Spleen (tissue), 7 donors: ENCODE measurements at regions not wholly inside any gene's neighbourhood (a gene's known extent, or its start where the extent isn't known, plus 50 kb on each side); places are given as distances from the start of the nearest gene placed in this dataset.

Source experiments
- POLR2A ChIP-seq, 3 donors: fragments of 450-650 bp; IDR thresholded peaks; one replicate each; pipeline ENCODE4 v1.5.1; 2017; ENCODE audit warnings: antibody characterized with exemption in 3 of 3, mild to moderate bottlenecking in 1 of 3
- POLR2AphosphoS5 ChIP-seq, 3 donors: sonication (generic); formaldehyde crosslinking; IDR thresholded peaks; one replicate each; pipeline ENCODE4 v1.5.1; 2017; ENCODE audit warnings: antibody characterized with exemption in 3 of 3
- TF ChIP-seq, protein P1 (sequence below), 11 experiments: fragments of 200-600 bp in 7 of 11; fragments of 450-650 bp in 4 of 11; sonication (generic) in 4 of 11; IDR thresholded peaks in 8 of 11; conservative IDR thresholded peaks in 3 of 11; 1 replicate in 7 of 11; 2 replicates in 4 of 11; pipeline versions ENCODE4 v1.4.0 to v1.8.0; 2016 to 2021; ENCODE audit warnings: antibody characterized with exemption in 11 of 11, inconsistent platforms in 4 of 11, mild to moderate bottlenecking in 1 of 11
- donor health status: DM: no; HTN: no; CAD: no; lungs with moderate emphysema.
- donor health status: DM: no; HTN: no; CAD: no.
- donor health status: DM: no; HTN: no; CAD: no.

DNA sequence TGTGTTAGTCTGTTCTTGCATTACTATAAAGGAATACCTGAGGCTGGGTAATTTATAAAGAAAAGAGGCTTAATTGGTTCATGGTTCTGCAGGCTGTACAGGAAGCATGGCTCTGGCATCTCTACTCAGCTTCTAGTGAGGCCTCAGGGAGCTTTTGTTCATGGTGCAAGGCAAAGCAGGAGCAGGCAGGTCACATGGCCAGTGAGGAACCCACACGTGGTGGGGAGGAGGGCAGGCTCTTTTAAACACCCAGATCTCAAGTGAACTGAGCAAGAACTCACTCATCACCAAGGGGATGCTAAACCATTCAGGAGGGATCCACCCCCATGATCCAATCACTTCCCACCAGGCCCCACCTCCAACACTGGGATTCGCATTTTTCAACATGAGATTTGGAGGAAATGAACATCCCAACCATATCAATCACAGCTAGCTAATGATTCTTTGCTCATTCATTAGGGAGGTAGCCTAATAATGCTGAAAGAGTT lies 51.4 kb upstream of the RAP1A start:
- TF ChIP-seq, protein P1, sequence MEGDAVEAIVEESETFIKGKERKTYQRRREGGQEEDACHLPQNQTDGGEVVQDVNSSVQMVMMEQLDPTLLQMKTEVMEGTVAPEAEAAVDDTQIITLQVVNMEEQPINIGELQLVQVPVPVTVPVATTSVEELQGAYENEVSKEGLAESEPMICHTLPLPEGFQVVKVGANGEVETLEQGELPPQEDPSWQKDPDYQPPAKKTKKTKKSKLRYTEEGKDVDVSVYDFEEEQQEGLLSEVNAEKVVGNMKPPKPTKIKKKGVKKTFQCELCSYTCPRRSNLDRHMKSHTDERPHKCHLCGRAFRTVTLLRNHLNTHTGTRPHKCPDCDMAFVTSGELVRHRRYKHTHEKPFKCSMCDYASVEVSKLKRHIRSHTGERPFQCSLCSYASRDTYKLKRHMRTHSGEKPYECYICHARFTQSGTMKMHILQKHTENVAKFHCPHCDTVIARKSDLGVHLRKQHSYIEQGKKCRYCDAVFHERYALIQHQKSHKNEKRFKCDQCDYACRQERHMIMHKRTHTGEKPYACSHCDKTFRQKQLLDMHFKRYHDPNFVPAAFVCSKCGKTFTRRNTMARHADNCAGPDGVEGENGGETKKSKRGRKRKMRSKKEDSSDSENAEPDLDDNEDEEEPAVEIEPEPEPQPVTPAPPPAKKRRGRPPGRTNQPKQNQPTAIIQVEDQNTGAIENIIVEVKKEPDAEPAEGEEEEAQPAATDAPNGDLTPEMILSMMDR (IDR thresholded peaks at IDR 0.05 in 8 of 11, conservative IDR thresholded peaks at IDR 0.05 in 3 of 11), result no peak
- TF ChIP-seq POLR2AphosphoS5 (IDR thresholded peaks at IDR 0.05) (no peak), POLR2A (IDR thresholded peaks at IDR 0.05) (no peak)
